Neural progenitor cell (in vitro differentiated cells): ENCODE measurements at regions not wholly inside any gene's neighbourhood (a gene's known extent, or its start where the extent isn't known, plus 50 kb on each side); places are given as distances from the start of the nearest gene placed in this dataset.

Experiments used
- DNase-seq: peaks from one replicate; pipeline ENCODE4 v3.0.0-alpha.2; 2016; ENCODE audit warnings: low spot score
- H2AFZ ChIP-seq: fragments of 200-600 bp; sonication (generic); replicated peaks from 2 replicates; pipeline ENCODE4 v1.6.1; 2016; ENCODE audit warnings: antibody characterized with exemption
- H3F3A ChIP-seq: fragments of 200-600 bp; sonication (generic); 2 replicates; pipeline ENCODE4 v1.6.1; 2016; ENCODE audit warnings: antibody characterized with exemption, low read depth
- H3K27ac ChIP-seq: fragments of 200-600 bp; sonication (generic); 2 replicates; pipeline ENCODE4 v1.5.1; 2016; ENCODE audit warnings: mild to moderate bottlenecking
- H3K27me3 ChIP-seq: fragments of 200-600 bp; sonication (generic); 2 replicates; pipeline ENCODE4 v1.6.1; 2016; ENCODE audit warnings: mild to moderate bottlenecking, moderate library complexity
- H3K36me3 ChIP-seq: fragments of 200-600 bp; sonication (generic); 2 replicates; pipeline ENCODE4 v1.5.1; 2016
- H3K4me1 ChIP-seq: fragments of 200-600 bp; sonication (generic); 2 replicates; pipeline ENCODE4 v1.6.1; 2016; ENCODE audit warnings: mixed run types
- H3K4me2 ChIP-seq: fragments of 200-600 bp; sonication (generic); 2 replicates; pipeline ENCODE4 v1.6.1; 2016
- H3K4me3 ChIP-seq: fragments of 200-600 bp; sonication (generic); 2 replicates; pipeline ENCODE4 v1.5.1; 2016
- H3K79me2 ChIP-seq: fragments of 200-600 bp; sonication (generic); 2 replicates; pipeline ENCODE4 v1.6.1; 2016; ENCODE audit warnings: low read depth
- H3K9ac ChIP-seq: fragments of 200-600 bp; sonication (generic); 2 replicates; pipeline ENCODE4 v1.6.1; 2016
- H3K9me3 ChIP-seq: fragments of 200-600 bp; sonication (generic); 2 replicates; pipeline ENCODE4 v1.5.1; 2016; ENCODE audit warnings: low read depth
- H4K20me1 ChIP-seq: fragments of 200-600 bp; sonication (generic); 2 replicates; pipeline ENCODE4 v1.6.1; 2016; ENCODE audit warnings: low read depth
- H3K27ac Mint-ChIP-seq: 3 replicates; pipeline ENCODE4 v1.8.0; 2021; ENCODE audit warnings: mixed read lengths
- H3K27me3 Mint-ChIP-seq: 2 replicates; pipeline ENCODE4 v1.8.0; 2022; ENCODE audit warnings: low read depth, mild to moderate bottlenecking, inconsistent platforms, moderate library complexity, mixed read lengths; ENCODE audit not compliant: insufficient read depth
- H3K36me3 Mint-ChIP-seq: 3 replicates; pipeline ENCODE4 v1.8.0; 2021; ENCODE audit warnings: mixed read lengths
- H3K4me1 Mint-ChIP-seq: 3 replicates; pipeline ENCODE4 v1.8.0; 2021; ENCODE audit warnings: mixed read lengths
- H3K4me3 Mint-ChIP-seq: 3 replicates; pipeline ENCODE4 v1.8.0; 2021; ENCODE audit warnings: mild to moderate bottlenecking, moderate library complexity, mixed read lengths
- H3K9me3 Mint-ChIP-seq: 3 replicates; pipeline ENCODE4 v1.8.0; 2020; ENCODE audit warnings: mixed read lengths
- CTCF ChIP-seq: fragments of 200-600 bp; sonication (generic); IDR thresholded peaks from 2 replicates; pipeline ENCODE4 v1.5.1; 2017; ENCODE audit warnings: antibody characterized with exemption, mild to moderate bottlenecking
- EZH2 ChIP-seq: fragments of 200-600 bp; sonication (generic); IDR thresholded peaks from 2 replicates; pipeline ENCODE4 v1.6.1; 2017; ENCODE audit warnings: antibody characterized with exemption, mild to moderate bottlenecking, moderate library complexity
- EZH2phosphoT487 ChIP-seq: fragments of 200-600 bp; sonication (generic); IDR thresholded peaks from 2 replicates; pipeline ENCODE4 v1.6.1; 2017; ENCODE audit warnings: antibody characterized with exemption

DNA sequence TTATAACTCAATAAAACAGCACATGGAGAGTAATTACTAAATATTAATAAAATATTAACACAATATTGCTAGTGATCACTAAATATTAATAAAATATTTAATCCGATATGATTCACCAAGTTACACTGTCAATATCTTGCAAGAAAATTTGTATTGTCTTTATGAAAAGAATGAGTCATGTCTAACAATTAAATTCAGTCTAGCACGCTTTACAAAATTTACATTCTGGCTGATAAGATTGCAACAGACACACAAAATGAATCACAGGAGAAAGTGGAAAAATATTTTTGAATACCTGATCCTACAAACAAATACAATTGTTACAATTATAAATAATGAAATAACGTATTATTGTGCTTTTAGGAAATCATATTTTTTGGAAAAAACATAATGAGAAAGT lies 567.2 kb downstream of the EFNA5 start:
- H3K27ac Mint-ChIP-seq, result no peak overlapping the region
- Histone ChIP-seq H3K9ac (no peak overlapping the region), H3K4me3 (no peak overlapping the region), H3K4me2 (no peak overlapping the region), H3K36me3 (no peaks in the 10 kb centered on the region), H3F3A (no peaks in the 10 kb centered on the region), H3K27ac (no peak overlapping the region), H4K20me1 (no peaks in the 10 kb centered on the region), H3K79me2 (no peaks in the 10 kb centered on the region), H3K27me3 (no peaks in the 10 kb centered on the region), H3K9me3 (no peaks in the 10 kb centered on the region), H2AFZ (no peak overlapping the region), H3K4me1 (peaks cover 10% of the 10 kb centered on the region)
- H3K36me3 Mint-ChIP-seq, result no peaks in the 10 kb centered on the region
- H3K9me3 Mint-ChIP-seq, result peaks cover 7% of the 10 kb centered on the region
- no peak overlapping the region for H3K4me3 Mint-ChIP-seq
- H3K27me3 Mint-ChIP-seq, result no peaks in the 10 kb centered on the region
- TF ChIP-seq EZH2phosphoT487 (no peak), CTCF (no peak), EZH2 (no peak)
- no peak for DNase-seq
- peaks cover 3% of the 10 kb centered on the region for H3K4me1 Mint-ChIP-seq

DNA sequence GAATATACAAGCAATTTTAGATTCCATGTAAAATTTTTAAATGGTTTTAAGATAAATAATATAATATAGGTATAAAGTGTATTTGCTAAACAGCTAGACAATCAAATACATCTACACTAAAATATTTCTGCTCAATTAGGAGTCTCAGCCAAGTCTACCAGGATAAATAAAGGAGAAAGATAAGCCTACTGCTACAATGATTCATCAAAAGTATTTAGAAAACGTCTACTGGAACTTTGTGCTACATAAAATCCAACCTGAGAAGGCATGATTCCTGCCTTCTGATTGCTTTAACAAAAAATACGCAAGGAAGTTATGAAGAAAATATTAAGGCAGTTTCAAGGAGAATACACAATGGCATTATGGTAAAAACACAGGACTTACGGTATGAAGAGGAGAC lies 570.6 kb downstream of the EFNA5 start:
- Histone ChIP-seq H4K20me1 (no peaks in the 10 kb centered on the region), H3K9ac (no peak overlapping the region), H3K9me3 (no peaks in the 10 kb centered on the region), H3K27me3 (no peaks in the 10 kb centered on the region), H3K36me3 (no peaks in the 10 kb centered on the region), H3K4me2 (no peak overlapping the region), H3K27ac (no peak overlapping the region), H2AFZ (no peak overlapping the region), H3F3A (no peaks in the 10 kb centered on the region), H3K4me3 (no peak overlapping the region), H3K79me2 (no peaks in the 10 kb centered on the region), H3K4me1 (peaks cover 10% of the 10 kb centered on the region)
- no peak for DNase-seq
- no peaks in the 10 kb centered on the region for H3K27me3 Mint-ChIP-seq
- no peak overlapping the region for H3K27ac Mint-ChIP-seq
- no peak for TF ChIP-seq CTCF
- TF ChIP-seq EZH2phosphoT487, result no peak
- no peak for TF ChIP-seq EZH2
- H3K4me1 Mint-ChIP-seq, result peaks cover 3% of the 10 kb centered on the region
- H3K9me3 Mint-ChIP-seq, result peaks cover 7% of the 10 kb centered on the region
- no peak overlapping the region for H3K4me3 Mint-ChIP-seq
- H3K36me3 Mint-ChIP-seq, result no peaks in the 10 kb centered on the region

- H3K4me3 Mint-ChIP-seq, result no peak overlapping the region
- no peak for TF ChIP-seq CTCF
- no peak for TF ChIP-seq EZH2phosphoT487
- TF ChIP-seq EZH2, result no peak
- Histone ChIP-seq H3K4me2 (no peak overlapping the region), H3K9ac (no peak overlapping the region), H3K4me3 (no peak overlapping the region), H2AFZ (no peak overlapping the region), H3K79me2 (no peaks in the 10 kb centered on the region), H4K20me1 (no peaks in the 10 kb centered on the region), H3K4me1 (peaks cover 5% of the 10 kb centered on the region), H3K36me3 (no peaks in the 10 kb centered on the region), H3K9me3 (no peaks in the 10 kb centered on the region), H3K27ac (no peak overlapping the region), H3F3A (no peaks in the 10 kb centered on the region), H3K27me3 (no peaks in the 10 kb centered on the region)
- no peaks in the 10 kb centered on the region for H3K36me3 Mint-ChIP-seq
- peaks cover under 1% of the 10 kb centered on the region for H3K4me1 Mint-ChIP-seq
- peaks cover 11% of the 10 kb centered on the region for H3K9me3 Mint-ChIP-seq
- no peak for DNase-seq
- H3K27me3 Mint-ChIP-seq, result no peaks in the 10 kb centered on the region
- H3K27ac Mint-ChIP-seq, result no peak overlapping the region
These were observed 571.2 kb downstream of the EFNA5 start for GRCh38 chr5:107099506-107099905.

DNA sequence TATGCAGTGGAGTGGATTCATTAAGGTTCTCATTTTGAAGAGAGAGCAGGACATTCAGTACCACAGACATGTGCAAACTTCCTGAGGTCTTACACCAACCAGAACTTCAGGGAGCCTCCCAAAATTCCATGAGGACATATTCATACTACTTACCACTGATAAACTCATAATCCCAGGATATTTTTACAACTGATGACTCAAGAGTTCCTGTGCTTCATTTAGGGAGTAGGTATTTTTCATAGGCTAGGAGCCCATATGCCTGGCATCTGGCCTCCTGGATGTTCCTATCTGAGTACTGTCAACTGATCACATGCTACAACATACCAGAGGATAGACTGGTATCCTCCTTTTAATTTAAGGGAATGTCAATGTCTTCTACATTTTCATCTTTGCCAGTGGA lies 578.0 kb downstream of the EFNA5 start:
- no peak overlapping the region for H3K4me2 ChIP-seq
- H3K36me3 ChIP-seq, result no peaks in the 10 kb centered on the region
- Mint-ChIP-seq H3K27me3 (no peaks in the 10 kb centered on the region), H3K4me3 (no peak overlapping the region), H3K27ac (no peak overlapping the region), H3K9me3 (peaks cover 16% of the 10 kb centered on the region), H3K36me3 (no peaks in the 10 kb centered on the region), H3K4me1 (no peaks in the 10 kb centered on the region)
- no peaks in the 10 kb centered on the region for H3K4me1 ChIP-seq
- DNase-seq, result no peak
- no peak overlapping the region for H3K27ac ChIP-seq
- H3F3A ChIP-seq, result no peaks in the 10 kb centered on the region
- H3K9ac ChIP-seq, result no peak overlapping the region
- H3K27me3 ChIP-seq, result no peaks in the 10 kb centered on the region
- no peaks in the 10 kb centered on the region for H3K9me3 ChIP-seq
- H3K4me3 ChIP-seq, result no peak overlapping the region
- no peak for TF ChIP-seq EZH2phosphoT487
- no peak for TF ChIP-seq EZH2
- no peaks in the 10 kb centered on the region for H4K20me1 ChIP-seq
- H3K79me2 ChIP-seq, result no peaks in the 10 kb centered on the region
- H2AFZ ChIP-seq, result no peak overlapping the region
